Cerebellar cortex (tissue), 1 donor: ENCODE measurements at regions not wholly inside any gene's neighbourhood (a gene's known extent, or its start where the extent isn't known, plus 50 kb on each side); places are given as distances from the start of the nearest gene placed in this dataset.
"Not testable (repeated sequence)": the region's sequence is repeated elsewhere in the genome, so short reads cannot be mapped to it uniquely, and the experiment has no call there.

Experiments
- DNase-seq: peaks from one replicate; pipeline ENCODE4 v3.0.0-alpha.2; 2015; ENCODE audit warnings: low spot score

- DNase-seq, result no peak
Observed at GRCh38 chr3:150328654-150329040, 79.5 kb upstream of the TSC22D2 start.

- DNase-seq, result no peak
Observed at GRCh38 chr3:150327678-150328653, 80.1 kb upstream of the TSC22D2 start.

GRCh38 chr3:150324788-150325187 is 83.3 kb upstream of the TSC22D2 start:
- no peak for DNase-seq

GRCh38 chr3:150324245-150324644 is 83.9 kb upstream of the TSC22D2 start:
- DNase-seq, result no peak

GRCh38 chr3:150323770-150324169 is 84.3 kb upstream of the TSC22D2 start:
- DNase-seq, result no peak

GRCh38 chr3:150323091-150323490 is 85.0 kb upstream of the TSC22D2 start:
- not testable (repeated sequence) for DNase-seq

GRCh38 chr3:150320971-150321370 is 87.1 kb upstream of the TSC22D2 start:
- DNase-seq, result not testable (repeated sequence)

GRCh38 chr3:150319900-150320299 is 88.2 kb upstream of the TSC22D2 start:
- DNase-seq, result no peak

GRCh38 chr3:150317469-150317868 is 90.6 kb upstream of the TSC22D2 start:
- DNase-seq, result no peak

GRCh38 chr3:150315721-150316120 is 92.4 kb upstream of the TSC22D2 start:
- no peak for DNase-seq

GRCh38 chr3:150314248-150315004 is 93.7 kb upstream of the TSC22D2 start:
- no peak for DNase-seq

- no peak for DNase-seq
Observed at GRCh38 chr3:150312018-150312657, 96.0 kb upstream of the TSC22D2 start.

- DNase-seq, result no peak
Observed at GRCh38 chr3:150311156-150311555, 96.9 kb upstream of the TSC22D2 start.

GRCh38 chr3:150309557-150309956 is 98.5 kb upstream of the TSC22D2 start:
- DNase-seq, result no peak

- no peak for DNase-seq
Observed at GRCh38 chr3:150309257-150309542, 98.9 kb upstream of the TSC22D2 start.

GRCh38 chr3:150308481-150309256 is 99.4 kb upstream of the TSC22D2 start:
- DNase-seq, result no peak

GRCh38 chr3:150308037-150308319 is 100.1 kb upstream of the TSC22D2 start:
- DNase-seq, result no peak

- DNase-seq, result no peak
Observed at GRCh38 chr3:150307311-150308036, 100.6 kb upstream of the TSC22D2 start.

- no peak for DNase-seq
Observed at GRCh38 chr3:150306906-150307305, 101.2 kb upstream of the TSC22D2 start.

GRCh38 chr3:150306083-150306482 is 102.0 kb upstream of the TSC22D2 start:
- no peak for DNase-seq

- DNase-seq, result no peak
Observed at GRCh38 chr3:150303768-150304167, 104.3 kb upstream of the TSC22D2 start.

GRCh38 chr3:150302246-150302645 is 105.9 kb upstream of the TSC22D2 start:
- no peak for DNase-seq
